ENCODE measurements at regions not wholly inside any gene's neighbourhood (a gene's known extent, or its start where the extent isn't known, plus 50 kb on each side); places are given as distances from the start of the nearest gene placed in this dataset.

DNA sequence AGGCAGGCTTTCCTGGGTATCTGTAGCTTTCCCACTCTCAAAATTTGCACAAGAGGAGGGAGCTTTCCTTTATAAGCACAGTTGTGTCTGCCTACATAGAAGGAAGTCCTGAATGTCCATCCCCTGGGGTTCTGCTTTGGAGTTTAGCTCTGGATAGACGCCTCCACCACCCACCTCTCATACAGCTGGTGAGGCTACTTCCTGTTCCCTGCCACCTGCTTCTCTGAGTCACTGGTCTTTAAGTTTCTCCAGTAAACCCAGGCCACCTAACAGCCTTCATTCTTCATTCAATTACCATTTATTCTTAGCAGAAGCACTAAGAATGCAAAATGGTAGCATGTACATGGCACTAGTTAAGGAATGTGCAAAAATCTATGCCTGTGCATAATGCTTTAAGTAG lies 407.8 kb downstream of the CDH2 start:
- intact Hi-C loops (cut with micrococcal nuclease; ENCODE audit: unreplicated experiment): no loop called here
- Histone ChIP-seq H3K27ac (ENCODE audit: low read length) (no peak overlapping the region), H3K4me3 (ENCODE audit: low read depth in 2 of 2, low read length in 2 of 2) (no peak overlapping the region), H3K27me3 (ENCODE audit: control insufficient read depth, insufficient read depth, low read length) (no peaks in the 10 kb centered on the region), H3K4me1 (ENCODE audit: control insufficient read depth, insufficient read depth, low read length) (no peaks in the 10 kb centered on the region), H3K9me3 (ENCODE audit: control insufficient read depth, insufficient read depth, low read depth, low read length) (no peaks in the 10 kb centered on the region), H3K36me3 (ENCODE audit: control insufficient read depth, insufficient read depth, low read length) (no peaks in the 10 kb centered on the region)
- in situ Hi-C loops (cut with HindIII; ENCODE audit: low pct_unique_long_range_greater_than_20kb, low sequenced_read_pairs): no loop called here
- CTCF ChIA-PET: no interaction called here
- POLR2A ChIA-PET: no interaction called here
- no peak for DNase-seq (ENCODE audit: low read depth, low spot score)
- ATAC-seq: no peak
- no TSS peak for BruUV-seq (replicated peaks)
- TF ChIP-seq SIN3A (IDR thresholded peaks at IDR 0.05; ENCODE audit: borderline replicate concordance, insufficient read depth, low read depth, low read length): no peak
- TF ChIP-seq POLR2AphosphoS5 (IDR thresholded peaks at IDR 0.05; ENCODE audit: low read depth, low read length): no peak
- TF ChIP-seq, protein P1, sequence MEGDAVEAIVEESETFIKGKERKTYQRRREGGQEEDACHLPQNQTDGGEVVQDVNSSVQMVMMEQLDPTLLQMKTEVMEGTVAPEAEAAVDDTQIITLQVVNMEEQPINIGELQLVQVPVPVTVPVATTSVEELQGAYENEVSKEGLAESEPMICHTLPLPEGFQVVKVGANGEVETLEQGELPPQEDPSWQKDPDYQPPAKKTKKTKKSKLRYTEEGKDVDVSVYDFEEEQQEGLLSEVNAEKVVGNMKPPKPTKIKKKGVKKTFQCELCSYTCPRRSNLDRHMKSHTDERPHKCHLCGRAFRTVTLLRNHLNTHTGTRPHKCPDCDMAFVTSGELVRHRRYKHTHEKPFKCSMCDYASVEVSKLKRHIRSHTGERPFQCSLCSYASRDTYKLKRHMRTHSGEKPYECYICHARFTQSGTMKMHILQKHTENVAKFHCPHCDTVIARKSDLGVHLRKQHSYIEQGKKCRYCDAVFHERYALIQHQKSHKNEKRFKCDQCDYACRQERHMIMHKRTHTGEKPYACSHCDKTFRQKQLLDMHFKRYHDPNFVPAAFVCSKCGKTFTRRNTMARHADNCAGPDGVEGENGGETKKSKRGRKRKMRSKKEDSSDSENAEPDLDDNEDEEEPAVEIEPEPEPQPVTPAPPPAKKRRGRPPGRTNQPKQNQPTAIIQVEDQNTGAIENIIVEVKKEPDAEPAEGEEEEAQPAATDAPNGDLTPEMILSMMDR (IDR thresholded peaks at IDR 0.05): no peak
- TF ChIP-seq TCF7L2 (IDR thresholded peaks at IDR 0.05; ENCODE audit: low read depth, low read length): no peak
- TF ChIP-seq, protein P2, sequence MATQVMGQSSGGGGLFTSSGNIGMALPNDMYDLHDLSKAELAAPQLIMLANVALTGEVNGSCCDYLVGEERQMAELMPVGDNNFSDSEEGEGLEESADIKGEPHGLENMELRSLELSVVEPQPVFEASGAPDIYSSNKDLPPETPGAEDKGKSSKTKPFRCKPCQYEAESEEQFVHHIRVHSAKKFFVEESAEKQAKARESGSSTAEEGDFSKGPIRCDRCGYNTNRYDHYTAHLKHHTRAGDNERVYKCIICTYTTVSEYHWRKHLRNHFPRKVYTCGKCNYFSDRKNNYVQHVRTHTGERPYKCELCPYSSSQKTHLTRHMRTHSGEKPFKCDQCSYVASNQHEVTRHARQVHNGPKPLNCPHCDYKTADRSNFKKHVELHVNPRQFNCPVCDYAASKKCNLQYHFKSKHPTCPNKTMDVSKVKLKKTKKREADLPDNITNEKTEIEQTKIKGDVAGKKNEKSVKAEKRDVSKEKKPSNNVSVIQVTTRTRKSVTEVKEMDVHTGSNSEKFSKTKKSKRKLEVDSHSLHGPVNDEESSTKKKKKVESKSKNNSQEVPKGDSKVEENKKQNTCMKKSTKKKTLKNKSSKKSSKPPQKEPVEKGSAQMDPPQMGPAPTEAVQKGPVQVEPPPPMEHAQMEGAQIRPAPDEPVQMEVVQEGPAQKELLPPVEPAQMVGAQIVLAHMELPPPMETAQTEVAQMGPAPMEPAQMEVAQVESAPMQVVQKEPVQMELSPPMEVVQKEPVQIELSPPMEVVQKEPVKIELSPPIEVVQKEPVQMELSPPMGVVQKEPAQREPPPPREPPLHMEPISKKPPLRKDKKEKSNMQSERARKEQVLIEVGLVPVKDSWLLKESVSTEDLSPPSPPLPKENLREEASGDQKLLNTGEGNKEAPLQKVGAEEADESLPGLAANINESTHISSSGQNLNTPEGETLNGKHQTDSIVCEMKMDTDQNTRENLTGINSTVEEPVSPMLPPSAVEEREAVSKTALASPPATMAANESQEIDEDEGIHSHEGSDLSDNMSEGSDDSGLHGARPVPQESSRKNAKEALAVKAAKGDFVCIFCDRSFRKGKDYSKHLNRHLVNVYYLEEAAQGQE (IDR thresholded peaks at IDR 0.05; ENCODE audit: insufficient read depth in 1 of 2, low read depth in 2 of 2, low read length in 1 of 2): no peak

DNA sequence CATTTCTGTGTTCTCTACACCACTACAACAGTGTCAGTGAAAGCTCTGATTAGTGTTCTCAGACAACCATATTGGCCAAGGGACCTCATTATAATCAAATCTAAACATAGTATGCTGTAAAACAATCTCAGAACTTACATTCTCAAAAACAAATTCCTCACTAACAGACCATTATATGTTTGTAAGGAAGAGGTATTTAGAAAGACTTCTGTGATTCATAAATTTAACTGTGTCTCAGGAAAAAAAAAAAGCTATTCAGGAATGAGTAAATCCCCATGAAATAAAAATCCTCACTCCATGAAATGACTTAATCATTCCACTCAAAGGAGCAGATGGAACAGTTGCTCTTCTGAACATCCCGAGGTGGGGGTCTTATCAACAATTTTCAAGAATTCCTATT lies 413.0 kb downstream of the CDH2 start:
- ATAC-seq (no peak), DNase-seq (ENCODE audit: low read depth, low spot score) (no peak)
- H3K4me1 ChIP-seq (ENCODE audit: control insufficient read depth, insufficient read depth, low read length): no peaks in the 10 kb centered on the region
- H3K27ac ChIP-seq (ENCODE audit: low read length): no peak overlapping the region
- H3K9me3 ChIP-seq (ENCODE audit: control insufficient read depth, insufficient read depth, low read depth, low read length): no peaks in the 10 kb centered on the region
- POLR2A ChIA-PET: no interaction called here
- in situ Hi-C loops (cut with HindIII; ENCODE audit: low pct_unique_long_range_greater_than_20kb, low sequenced_read_pairs): no loop called here
- TF ChIP-seq SIN3A (IDR thresholded peaks at IDR 0.05; ENCODE audit: borderline replicate concordance, insufficient read depth, low read depth, low read length) (no peak), POLR2AphosphoS5 (IDR thresholded peaks at IDR 0.05; ENCODE audit: low read depth, low read length) (no peak), TCF7L2 (IDR thresholded peaks at IDR 0.05; ENCODE audit: low read depth, low read length) (no peak)
- TF ChIP-seq, protein P2 (IDR thresholded peaks at IDR 0.05; ENCODE audit: insufficient read depth in 1 of 2, low read depth in 2 of 2, low read length in 1 of 2): no peak
- TF ChIP-seq, protein P1 (IDR thresholded peaks at IDR 0.05): no peak
- no TSS peak for BruUV-seq (replicated peaks)
- no peaks in the 10 kb centered on the region for H3K36me3 ChIP-seq (ENCODE audit: control insufficient read depth, insufficient read depth, low read length)
- CTCF ChIA-PET: no interaction called here
- intact Hi-C loops (cut with micrococcal nuclease; ENCODE audit: unreplicated experiment): no loop called here
- H3K27me3 ChIP-seq (ENCODE audit: control insufficient read depth, insufficient read depth, low read length): no peaks in the 10 kb centered on the region
- H3K4me3 ChIP-seq (ENCODE audit: low read depth in 2 of 2, low read length in 2 of 2): no peak overlapping the region

All from Panc1 (cell line).